Endothelial cell of umbilical vein (primary cell): ENCODE measurements at regions not wholly inside any gene's neighbourhood (a gene's known extent, or its start where the extent isn't known, plus 50 kb on each side); places are given as distances from the start of the nearest gene placed in this dataset.

Experiments used
- EZH2 ChIP-seq: IDR thresholded peaks from 2 replicates; pipeline ENCODE4 v1.6.1; 2012; ENCODE audit warnings: borderline replicate concordance, low read depth, mild to moderate bottlenecking, moderate library complexity, low read length, inconsistent platforms; ENCODE audit not compliant: severe bottlenecking
- FOS ChIP-seq: IDR thresholded peaks from 2 replicates; pipeline ENCODE4 v1.6.1; 2011; ENCODE audit warnings: mild to moderate bottlenecking, low read length, moderate library complexity, borderline replicate concordance; ENCODE audit not compliant: insufficient read depth
- JUN ChIP-seq: IDR thresholded peaks from 2 replicates; pipeline ENCODE4 v1.6.1; 2011; ENCODE audit warnings: borderline replicate concordance, low read depth; ENCODE audit not compliant: insufficient read length, insufficient read depth
- POLR2A ChIP-seq: IDR thresholded peaks from 2 replicates; pipeline ENCODE4 v1.6.1; 2012; ENCODE audit warnings: low read depth, mild to moderate bottlenecking, control low read depth, low read length
- TF ChIP-seq, protein P1 (sequence below), 2 donors: IDR thresholded peaks; 1 replicate in 1 of 2; 2 replicates in 1 of 2; pipeline ENCODE4 v1.5.1; 2011; ENCODE audit warnings: low read length in 2 of 2, mild to moderate bottlenecking in 2 of 2, moderate library complexity in 2 of 2, control low read depth in 1 of 2, inconsistent platforms in 1 of 2, low read depth in 1 of 2; ENCODE audit not compliant: insufficient read depth in 1 of 2; ENCODE audit errors: extremely low read depth in 1 of 2

DNA sequence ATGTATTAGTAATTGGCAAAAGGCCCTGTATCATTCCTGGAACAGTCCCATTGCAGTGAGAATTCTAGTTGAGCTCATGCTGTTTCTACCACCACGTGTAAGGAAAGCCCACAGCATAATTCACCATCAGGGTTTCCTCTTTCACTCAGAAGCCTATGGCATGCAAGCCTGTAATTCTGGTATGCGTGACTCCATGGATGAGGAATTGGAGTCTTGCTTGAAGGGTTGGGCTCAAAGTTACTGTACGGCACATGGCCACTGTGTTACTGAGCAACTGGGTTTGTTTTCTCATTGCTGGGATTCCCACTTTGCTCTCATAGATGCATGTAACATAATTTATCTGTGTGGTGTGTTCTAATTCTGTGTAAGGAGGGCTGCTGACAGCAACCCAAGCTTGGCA, 132.3 kb upstream of the NR3C2 start:
- TF ChIP-seq, protein P1, sequence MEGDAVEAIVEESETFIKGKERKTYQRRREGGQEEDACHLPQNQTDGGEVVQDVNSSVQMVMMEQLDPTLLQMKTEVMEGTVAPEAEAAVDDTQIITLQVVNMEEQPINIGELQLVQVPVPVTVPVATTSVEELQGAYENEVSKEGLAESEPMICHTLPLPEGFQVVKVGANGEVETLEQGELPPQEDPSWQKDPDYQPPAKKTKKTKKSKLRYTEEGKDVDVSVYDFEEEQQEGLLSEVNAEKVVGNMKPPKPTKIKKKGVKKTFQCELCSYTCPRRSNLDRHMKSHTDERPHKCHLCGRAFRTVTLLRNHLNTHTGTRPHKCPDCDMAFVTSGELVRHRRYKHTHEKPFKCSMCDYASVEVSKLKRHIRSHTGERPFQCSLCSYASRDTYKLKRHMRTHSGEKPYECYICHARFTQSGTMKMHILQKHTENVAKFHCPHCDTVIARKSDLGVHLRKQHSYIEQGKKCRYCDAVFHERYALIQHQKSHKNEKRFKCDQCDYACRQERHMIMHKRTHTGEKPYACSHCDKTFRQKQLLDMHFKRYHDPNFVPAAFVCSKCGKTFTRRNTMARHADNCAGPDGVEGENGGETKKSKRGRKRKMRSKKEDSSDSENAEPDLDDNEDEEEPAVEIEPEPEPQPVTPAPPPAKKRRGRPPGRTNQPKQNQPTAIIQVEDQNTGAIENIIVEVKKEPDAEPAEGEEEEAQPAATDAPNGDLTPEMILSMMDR (IDR thresholded peaks at IDR 0.05; ENCODE audit: extremely low read depth in 1 of 2, insufficient read depth in 1 of 2, low read depth in 1 of 2, low read length in 2 of 2): no peak
- TF ChIP-seq POLR2A: no peak
- TF ChIP-seq EZH2: no peak
- no peak for TF ChIP-seq FOS
- no peak for TF ChIP-seq JUN
